NOMO-1 (cell line): ENCODE measurements at regions not wholly inside any gene's neighbourhood (a gene's known extent, or its start where the extent isn't known, plus 50 kb on each side); places are given as distances from the start of the nearest gene placed in this dataset.

Source experiments
- DNase-seq, 2 experiments: peaks; one replicate each; lab custom pipeline; 2025; ENCODE audit not compliant: unreplicated experiment in 2 of 2; lab: John Stamatoyannopoulos, UW

DNA sequence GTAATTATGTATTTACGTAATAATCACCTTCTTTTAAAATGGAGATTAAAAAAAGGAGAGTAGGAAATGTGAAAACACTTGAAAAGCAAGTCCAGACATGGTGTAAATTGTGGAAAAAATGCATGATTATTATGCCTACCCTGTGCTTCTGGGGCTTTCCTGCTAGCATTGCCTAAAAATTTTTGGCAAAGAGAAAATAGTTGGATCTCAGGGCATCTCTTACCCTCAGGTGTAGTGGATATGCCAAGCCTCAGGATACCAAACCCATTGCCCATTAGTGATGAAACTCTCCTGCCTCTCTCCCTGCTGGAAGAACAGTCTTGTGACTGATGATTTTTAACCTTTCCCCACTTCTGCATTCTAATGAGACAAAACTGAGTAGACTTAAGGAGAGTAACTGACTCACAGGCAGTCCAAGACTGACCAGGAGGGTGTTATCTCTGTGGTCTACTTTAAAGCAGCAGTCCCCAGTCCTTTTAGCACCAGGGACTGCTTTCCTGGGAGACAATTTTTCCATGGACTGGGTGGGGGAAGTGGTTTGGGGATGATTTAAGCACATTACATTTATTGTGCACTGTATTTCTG lies 174.6 kb downstream of the ZNF330 start:
- no peak for DNase-seq

DNA sequence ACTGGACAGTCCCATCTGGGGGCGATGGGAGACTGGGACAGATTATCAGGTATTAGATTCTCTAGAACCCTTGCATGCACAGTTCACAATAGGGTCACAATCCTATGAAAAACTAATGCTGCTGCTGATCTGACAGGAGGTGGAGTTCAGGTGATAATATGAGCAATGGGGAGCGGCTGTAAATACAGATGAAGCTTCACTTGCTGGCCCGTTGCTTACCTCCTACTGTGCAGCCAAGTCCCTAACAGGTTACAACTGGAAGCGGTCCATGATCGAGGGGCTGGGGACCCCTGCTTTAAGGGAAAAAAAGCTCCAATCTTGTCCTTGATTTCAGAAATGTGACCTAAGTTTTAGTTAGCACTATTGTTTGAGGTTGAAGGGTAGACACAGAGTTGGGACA lies 175.2 kb downstream of the ZNF330 start:
- DNase-seq = no peak

DNA sequence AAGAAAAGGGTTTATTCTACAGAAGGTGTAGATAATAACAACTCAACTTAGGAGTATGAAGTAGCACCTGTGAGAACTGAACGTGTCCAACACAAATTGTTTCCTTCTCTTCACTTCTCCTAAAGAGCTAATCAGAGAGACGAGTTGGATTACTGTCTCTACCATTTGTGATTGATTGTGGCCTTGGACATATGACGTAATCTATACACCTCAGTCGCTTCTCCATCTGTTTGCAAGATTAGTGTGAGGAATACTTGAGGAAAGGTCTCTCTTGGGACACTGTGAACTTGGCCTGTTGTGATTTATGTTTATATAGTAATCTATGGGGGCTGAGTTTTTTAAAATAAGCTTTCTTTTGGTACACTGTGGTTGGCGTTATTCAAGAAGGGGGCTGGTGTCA lies 182.0 kb downstream of the ZNF330 start:
- no peak for DNase-seq

DNA sequence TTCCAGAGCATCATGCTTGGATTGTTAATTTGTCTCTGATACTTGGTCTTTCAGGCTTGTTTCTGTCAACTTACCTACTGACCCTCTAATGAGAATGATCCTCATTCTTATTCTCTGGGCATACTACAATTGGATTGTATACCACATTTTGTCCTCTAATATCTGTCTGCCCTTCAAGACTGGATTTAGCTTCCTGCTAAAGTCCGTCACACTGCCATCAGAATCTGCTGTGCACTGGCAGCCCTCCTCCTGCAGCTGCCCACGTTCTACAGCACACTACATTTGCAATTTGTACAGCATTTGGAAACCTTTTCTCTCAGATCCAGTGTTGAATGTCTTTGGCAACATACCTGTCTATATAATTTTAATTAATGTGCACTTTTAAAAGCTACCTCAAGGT lies 183.1 kb downstream of the ZNF330 start:
- DNase-seq = no peak

DNA sequence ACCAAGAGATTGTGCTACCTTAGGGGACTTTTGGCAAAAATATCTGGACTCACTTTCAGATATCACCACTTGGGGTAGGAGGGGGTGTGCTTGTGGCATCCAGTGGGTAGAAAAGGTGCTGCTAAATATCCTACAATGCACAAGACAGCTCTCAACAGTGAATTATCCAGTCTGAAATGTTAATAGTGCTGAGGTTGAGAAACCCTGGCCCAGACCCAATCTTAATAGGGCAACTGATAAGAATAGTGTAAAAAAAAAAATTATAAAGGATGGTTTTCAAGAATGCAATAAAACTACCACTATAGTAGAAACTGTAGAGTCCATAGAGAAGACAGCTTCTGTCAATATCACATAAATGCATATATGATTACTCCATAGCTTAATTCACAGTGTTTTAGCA lies 185.5 kb downstream of the ZNF330 start:
- DNase-seq = no peak

DNA sequence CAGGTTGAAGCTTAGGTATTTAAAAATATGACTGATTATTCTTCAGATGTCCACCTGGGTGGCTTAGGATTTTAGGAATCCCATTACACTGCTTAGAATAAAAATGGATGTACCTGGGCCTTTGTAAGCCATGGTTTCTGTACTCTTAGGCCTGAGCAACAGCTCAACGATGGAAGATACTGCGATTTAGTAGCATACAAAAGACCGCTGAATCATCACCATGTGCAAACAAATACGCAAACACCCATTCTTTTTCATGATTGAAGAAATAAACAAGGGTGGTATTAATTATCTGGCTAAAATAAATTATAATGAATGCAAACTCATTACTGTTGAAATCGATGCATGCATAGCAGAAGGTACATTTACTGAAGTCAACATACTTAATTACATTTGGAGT lies 188.9 kb downstream of the ZNF330 start:
- no peak for DNase-seq

DNA sequence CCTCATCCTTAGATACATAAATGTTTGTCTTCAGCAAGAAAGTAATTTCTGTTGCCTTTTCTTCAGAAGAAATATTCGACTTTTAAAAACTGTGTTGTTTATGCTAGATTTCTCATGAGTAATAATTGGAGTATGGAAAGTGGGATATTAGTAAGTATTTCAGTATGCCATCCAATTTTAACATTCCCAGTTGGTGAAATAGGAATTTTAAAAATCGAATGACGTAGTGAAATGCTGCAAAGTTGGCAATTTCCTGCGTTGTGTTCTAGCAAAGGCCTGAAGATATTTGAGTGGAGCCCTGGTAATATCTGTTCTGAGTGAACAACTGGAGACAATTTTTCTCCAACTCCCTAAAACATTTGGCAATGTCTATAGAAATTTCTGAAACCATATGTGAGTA lies 190.1 kb downstream of the ZNF330 start:
- no peak for DNase-seq

DNA sequence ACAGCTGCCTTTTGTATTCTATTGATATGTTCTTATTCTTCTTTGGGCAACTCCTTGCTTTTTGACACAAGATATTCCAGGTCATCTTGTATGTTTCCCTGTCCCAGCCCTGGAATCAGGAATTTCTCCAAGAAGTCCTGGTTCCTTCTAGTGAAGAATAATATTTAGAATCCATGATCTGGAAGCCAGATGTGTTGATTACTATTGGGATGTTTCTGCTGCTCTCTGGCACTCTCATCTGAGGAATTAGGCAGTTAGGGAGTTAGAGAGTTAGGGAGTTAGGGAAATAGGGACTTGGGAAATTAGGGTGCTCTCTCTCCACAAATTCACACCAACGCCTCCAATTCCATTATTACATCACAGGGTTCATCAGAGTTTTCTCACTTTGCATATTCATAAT lies 191.2 kb downstream of the ZNF330 start:
- DNase-seq = no peak

DNA sequence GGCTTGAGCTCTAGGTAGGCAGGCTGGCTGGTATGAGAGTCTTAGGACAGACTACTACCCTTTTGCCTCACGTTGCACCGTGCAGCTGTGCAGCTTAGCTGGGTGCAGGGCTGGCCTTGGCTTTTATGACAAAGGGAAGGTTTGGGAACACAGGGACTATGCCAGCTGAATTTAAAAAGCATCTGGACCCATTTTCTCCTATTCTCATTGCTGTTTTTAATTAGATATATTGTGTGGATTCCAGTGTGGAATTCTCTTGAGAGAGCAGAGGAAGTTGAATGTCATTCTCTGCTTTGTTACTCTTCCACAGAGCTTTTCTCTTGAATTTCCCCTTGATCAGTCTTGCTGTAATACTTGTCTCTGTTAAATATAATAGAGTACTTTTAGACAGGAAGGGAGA lies 192.7 kb downstream of the ZNF330 start:
- DNase-seq = no peak

DNA sequence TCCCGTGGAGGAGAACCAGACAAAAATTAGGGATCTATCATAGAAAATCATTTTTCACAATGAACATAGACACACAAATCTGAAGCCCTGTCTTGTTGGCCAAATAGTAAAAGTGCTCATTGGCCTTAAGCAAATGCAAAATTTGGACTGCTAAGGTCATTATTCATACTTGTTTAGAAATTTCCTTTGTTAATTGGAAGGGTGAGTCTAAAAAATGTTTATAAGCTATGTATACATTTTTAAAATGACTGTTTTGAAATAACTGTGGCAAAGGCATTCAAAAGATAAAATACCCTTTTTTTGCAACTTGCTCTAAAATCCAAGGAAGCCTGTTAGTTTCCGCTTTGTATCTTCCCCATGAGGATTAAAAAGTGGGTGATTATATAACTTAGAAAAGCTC lies 195.0 kb downstream of the ZNF330 start:
- no peak for DNase-seq

DNA sequence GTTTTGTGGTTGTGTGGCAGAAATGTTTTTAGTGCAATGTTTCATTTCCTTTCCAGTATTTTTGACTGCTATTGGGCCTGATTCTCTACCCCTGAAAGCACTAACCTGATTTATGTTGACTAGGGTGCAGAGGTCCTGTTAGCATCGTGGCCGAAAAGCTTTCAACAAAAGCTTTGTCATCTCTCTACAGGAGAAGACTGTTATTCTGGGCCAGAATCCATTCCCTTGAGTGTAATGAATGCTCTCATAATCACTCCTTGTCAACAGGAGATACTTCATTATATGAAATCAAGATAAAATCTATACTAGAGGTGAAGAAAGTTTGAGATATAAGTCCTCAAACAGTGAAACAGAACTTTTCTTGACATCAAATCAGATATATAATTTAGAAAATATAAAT lies 195.5 kb downstream of the ZNF330 start:
- DNase-seq = no peak

DNA sequence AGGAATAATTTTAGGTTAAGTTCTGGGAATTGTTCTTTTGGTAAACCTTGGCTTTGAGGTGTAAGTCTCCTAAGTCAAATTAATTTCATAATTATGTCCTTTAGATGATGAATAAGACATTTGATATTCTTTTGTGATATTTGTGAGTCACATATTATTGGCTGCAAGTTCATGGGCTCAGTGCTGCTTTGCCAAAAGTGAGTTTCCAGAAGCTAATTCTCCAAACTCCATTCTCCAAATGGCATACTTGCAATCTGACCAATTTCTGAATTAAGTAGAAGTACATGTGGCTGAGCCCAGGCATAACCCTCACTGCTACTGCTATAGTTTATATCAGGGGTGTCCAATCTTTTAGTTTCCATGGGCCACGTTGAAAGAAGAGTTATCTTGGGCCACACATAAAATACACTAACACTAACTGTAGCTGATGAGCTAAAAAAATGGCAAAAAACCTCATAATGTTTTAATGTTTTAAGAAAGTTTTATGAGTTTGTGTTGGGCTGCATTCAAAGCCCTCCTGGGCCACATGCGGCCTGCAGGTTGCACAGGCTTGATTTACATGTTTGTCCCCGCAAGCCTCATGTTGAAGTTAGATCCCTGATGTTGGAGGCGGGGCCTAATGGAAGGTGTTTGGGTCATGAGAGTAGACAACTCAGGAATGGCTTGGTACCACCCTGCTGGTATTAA lies 196.1 kb downstream of the ZNF330 start:
- no peak for DNase-seq

DNA sequence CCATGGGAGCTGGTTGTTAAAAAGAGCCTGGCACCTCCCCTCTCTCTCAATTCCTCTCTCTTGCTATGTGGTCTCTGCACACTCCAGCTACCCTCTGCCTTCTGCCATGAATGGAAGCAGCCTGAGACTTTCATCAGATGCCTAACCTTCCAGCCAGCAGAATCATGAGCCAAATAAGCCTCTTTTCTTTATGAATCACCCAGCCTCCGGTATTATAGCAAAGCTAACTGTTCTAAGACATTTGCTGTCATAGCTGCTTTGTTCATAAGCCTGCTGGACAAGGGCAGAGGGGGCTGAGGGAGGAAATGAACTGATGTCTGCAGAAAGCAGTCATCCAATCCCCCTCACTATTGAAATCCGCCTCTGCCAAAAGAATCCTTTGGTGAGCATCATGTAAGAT lies 196.7 kb downstream of the ZNF330 start:
- no peak for DNase-seq

DNA sequence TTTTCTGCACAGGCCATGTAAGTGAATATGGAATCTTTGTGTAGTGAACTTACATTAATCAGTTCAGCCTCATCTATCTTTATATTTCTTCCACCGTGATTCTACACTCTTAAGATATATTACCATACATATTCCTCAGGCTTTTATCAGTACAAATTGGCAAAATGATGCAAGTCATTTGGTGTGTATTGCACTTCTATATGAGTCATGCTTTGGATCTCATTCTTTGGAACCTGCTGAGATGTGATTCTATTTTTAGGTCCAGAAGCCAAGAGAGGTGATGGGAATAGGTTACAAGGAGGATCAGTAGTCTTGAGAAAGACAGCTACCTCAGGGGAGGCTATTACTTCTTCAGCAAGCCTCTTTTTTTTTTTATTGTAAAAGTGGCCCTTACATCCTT lies 204.4 kb downstream of the ZNF330 start:
- DNase-seq = no peak

DNA sequence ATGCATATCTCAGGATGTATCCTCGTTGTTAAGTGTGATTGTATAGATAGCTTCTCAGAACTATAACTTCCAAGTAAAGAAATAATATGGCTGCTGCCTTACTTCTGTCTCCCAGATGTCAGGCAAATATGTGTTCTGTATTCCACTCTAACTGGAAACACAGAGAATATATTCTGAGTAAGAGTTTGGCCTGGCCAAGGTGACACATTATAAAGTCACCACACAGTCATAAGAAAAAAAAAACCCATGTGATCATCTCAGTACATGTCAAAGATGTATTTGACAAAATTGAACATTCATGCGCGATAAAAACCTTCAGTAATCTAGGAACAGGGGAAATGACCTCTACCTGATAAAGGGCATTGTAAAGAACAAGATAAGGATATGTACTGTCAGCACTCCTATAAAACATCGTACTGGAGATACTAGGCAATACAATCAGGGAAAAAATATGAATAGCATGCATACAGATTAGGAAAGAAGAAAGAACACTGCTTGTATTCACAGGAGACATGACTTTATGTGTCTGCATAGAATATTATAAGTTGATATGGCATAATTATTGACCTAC lies 207.1 kb downstream of the ZNF330 start:
- DNase-seq = no peak

DNA sequence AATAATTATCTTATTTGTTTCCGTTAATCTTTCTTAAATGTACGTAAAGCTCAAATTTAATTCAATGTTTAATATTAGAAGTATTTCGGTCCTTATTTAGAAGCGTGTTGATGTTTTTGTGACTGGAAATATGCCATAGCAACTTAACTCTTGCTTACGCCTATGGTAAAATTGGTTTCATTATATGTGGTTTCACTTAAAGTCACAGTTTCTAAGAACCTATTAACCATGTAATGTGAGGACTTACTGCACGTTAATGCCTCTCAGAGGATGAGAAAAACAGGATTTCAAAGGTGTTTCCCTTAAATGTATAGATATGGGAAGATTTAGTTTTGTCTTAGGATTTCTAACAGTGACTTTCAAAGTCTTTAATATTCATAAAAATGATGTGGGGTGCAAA lies 206.4 kb upstream of the IL15 start:
- DNase-seq = no peak

DNA sequence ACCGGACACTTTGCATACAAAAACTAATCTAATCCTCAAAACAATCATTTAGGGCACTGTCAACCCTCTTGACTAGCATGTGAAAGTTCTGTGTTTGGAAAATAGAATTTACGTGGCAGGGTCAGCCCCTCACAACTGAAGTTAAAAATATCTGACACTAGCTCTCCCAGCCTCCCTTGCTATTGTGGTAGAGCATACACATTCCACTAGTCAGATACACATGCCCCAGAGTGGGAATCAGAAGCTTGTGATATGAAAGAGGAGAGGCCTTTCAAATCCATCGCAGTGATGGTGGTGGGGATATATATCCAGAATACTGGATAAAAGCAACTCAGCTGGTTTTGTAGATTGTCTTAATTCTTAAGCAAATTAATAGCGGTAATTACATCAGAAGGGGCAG lies 205.7 kb upstream of the IL15 start:
- no peak for DNase-seq

DNA sequence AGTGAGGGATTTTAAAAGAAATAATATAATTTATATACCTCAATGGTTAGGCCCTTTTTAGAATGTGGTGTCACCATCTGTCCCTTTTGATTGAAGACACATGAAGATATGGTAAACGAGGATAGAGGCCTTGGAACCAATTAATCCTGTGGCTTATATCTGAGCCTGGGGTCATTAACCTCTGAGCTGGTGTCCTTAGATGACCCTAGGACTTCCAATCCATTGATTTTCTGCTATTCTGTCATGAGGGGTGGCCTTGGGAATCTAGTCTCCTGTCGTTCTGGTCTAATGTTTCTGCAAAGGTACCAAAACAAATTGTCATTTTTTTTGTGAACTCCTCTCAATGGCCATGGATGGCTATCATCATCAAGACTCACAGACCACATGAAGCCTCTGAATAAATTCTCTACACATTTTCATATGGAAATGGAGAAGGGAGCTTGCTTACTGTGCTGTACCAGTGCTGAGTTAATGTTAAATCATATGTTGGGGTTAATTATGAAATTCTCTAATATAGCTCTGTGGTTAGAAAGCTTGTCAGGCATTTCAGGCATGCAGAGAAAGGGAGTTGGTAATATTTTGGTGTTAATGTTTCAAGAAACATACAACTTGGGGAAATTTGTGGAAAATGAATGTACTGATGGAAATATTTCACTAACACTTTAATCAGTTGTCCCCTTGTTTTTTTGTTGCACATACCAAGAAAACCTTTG lies 204.2 kb upstream of the IL15 start:
- no peak for DNase-seq

DNA sequence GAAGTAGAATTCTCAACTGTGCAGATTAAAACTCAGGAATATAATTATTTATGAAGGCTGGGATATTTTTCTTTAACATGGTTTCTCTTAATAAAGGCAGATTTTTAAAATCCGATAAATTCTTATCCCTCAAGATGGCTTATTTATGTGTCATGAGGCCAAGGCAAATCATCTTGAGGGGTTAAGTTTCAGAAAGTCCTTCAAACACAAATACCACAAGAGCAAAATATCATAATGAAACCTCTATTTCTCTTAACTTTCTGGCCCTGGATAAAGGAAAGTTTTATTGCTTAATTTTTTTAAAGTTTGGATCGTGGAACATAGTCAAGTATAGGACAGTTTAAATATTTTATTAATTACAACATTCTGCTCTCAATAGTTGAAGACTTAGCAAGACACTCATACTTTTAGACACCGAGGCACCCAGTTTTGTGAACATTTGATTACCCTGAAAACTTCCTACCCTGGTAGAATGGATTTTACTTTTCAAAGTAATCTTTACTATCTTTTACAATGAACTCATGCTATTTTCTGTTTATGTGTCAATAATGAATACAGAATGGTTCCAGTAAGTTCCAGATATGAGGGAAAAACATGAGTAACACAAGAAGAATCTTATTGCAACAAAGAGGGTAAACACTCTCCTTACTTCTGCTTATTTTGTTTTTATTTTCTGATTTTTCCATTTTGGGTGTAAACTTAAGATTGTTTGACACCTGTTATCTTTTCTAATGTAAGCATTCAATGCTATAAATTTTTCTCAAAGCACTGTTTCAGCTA lies 200.7 kb upstream of the IL15 start:
- no peak for DNase-seq

DNA sequence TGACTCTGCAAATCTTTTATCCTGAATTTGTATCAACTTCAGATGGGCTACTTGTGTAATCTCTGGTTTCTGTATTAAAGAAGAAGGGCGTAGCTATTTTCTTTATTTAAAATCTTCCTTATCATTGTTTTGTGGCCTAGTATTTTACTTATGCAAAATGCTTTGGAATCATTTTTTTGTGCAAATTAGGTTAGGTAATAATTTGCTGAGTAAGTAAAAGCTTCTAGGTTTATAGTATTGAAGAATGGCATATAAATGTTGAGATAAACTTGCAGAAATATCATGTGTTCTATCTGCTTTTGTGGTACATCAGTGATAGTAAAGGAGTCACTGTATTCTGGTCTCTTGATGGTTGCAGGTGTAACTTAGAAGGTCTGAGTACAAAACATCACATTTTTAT lies 197.2 kb upstream of the IL15 start:
- no peak for DNase-seq

DNA sequence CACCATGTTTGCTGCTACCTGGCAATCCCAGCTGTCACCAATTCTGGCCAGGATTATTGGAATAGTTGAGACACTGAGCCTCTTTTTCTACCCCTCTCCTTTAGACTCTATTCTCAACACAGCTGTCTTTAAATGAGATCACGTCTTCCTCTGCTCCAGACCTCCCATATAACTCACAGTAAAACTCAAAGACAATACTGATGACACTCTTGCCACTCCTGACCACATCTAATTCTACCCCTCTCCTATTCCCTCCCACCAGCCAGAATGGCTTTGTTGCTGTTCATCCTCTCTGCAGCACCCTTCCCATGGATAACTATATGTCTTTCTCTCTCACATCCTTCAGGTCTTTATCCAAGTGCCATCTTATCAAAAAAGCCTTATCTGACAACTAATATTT lies 188.6 kb upstream of the IL15 start:
- no peak for DNase-seq
